Stimulated activated CD4-positive, alpha-beta T cell treated with anti-CD3 and anti-CD28 coated beads, Interleukin-12 subunit alpha, Interleukin-12 subunit beta, amount 100 ng/mL, for 24 hours (primary cell): ENCODE measurements at regions not wholly inside any gene's neighbourhood (a gene's known extent, or its start where the extent isn't known, plus 50 kb on each side); places are given as distances from the start of the nearest gene placed in this dataset.

Experiments
- DNase-seq, 2 experiments: peaks; one replicate each; pipeline ENCODE4 v3.0.0-alpha.2; 2020; ENCODE audit warnings: low read depth in 2 of 2

DNA sequence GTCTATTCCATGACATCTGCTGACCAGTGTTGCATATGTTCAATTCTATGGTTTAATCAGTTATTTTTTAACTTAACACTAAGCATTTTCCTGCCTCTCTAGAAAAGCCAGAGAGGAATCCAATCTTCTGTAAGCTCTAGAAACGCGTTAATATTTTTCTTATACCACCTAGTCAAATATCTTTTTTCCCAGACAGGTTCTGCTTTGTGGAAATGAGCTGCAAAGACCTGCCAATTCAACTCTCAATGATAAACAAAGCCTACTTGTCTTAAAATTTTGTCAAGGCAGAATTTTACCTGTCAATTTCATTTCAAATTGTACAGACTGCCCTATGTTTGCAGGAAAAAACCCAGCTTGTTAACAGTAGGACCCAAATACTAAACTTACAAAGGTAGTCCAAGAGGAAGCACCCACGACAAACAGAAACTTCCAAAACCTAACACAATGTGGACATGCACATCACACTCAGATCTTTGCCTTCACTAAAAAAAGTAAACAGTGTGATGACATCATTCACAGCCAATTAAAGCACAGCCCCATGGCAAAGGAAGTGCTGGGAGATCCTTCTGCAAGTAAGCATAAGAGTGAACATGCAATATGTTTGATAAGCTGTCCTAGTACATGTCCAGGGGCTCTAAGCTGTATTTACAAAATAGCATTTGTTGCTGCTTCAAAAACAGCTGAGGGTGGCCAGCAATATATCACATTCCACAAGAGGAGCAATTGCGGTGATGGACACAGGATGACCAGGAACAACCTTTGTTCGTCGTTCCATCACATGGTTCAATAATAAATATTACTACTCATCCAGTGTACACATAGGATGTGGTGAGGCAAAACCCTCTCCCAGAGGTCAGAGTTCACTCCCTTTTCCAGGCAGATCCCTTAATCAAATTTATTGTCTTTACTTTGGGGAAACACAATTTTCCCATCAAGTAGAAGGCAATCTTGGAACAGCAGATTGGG lies 139.4 kb upstream of the TSC22D2 start:
- no peak for DNase-seq

DNA sequence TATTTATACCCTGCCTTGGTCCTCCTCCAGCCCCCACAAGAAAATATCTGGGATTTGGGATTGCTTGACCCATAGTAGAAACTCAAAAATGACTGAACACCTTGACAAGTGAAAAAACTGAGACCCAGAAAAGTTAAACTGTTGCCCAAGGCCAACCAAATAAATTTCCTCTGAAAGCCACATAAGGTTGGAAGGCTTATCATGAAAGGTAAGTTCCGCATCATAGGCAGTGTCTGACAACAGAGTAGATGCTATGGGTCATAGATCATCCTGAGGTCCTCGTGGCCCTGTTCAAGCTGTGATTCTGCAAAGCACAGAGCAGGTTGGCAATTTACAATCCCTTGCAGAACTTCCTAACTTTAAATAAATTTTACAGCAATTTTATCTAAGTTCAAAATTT lies 140.8 kb upstream of the TSC22D2 start:
- DNase-seq: no peak

DNA sequence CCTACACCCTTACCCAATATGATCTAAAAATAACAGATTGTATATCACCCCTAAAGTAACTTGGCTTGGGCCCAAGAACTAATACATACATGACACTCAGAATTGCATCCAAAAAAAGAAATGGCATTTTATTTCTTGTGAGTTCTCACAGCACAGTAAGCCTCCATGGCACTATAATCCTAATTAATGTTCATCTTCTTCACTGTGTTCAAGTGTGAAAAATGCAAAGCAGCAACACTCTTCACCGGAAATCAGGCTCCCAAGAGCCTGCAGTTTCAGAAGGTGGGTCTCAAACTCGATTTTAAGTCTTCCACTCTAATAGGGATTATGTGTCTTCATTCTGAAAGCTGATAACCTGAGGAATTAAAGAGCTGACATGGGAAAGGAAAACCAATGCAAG lies 142.8 kb upstream of the TSC22D2 start:
- DNase-seq: no peak

DNA sequence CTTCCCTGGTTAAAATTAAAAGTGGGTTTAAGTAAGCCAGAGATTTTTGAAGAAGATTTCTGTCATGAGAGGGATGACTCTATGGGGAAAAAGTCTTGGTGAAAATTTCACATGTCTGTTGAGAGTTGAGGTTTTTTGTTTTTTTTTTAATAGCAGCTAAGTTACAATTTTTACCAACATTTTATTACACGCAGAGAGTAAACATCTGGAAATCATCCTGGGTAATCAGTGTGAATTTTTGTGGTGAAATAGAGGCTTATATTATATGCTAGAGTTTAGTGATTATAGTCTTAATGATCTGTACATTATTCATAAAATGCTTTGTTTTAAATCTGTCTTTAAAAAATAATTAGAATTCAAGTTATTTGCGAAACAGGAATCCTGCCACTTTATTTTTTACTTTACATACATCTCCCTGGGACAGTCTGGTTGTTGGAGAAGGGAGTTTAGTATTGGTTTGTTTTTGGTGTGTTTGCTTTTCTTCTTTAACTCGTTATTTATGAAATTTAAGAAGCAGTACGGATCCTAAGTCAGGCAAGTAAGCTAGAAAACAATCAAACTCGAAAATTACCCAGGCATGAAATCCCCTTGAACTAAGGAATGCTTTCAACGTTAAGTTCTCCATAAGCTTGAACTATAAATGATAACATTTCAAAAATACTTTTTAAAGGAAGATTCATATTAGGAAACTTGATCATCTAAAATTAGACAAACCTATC lies 143.4 kb upstream of the TSC22D2 start:
- DNase-seq: no peak

DNA sequence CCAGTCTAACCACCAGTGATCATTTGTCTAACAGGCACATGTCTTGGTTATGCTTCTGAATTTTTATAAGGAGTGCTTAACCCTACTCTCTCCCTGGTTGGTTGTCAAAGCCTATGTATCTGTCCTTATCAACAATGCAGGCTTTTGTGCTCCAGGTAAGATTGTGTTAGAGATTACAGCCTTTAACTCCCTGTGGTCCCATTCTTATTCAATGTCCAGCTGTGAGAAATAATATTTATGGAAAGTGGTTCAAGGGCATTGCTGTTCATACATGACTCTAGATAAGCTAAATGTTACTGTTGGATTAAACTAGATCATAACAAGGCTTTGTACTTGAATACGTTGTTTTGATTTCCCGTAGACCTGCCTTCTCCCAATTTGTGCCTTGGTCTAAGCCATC lies 146.1 kb upstream of the TSC22D2 start:
- DNase-seq: no peak

DNA sequence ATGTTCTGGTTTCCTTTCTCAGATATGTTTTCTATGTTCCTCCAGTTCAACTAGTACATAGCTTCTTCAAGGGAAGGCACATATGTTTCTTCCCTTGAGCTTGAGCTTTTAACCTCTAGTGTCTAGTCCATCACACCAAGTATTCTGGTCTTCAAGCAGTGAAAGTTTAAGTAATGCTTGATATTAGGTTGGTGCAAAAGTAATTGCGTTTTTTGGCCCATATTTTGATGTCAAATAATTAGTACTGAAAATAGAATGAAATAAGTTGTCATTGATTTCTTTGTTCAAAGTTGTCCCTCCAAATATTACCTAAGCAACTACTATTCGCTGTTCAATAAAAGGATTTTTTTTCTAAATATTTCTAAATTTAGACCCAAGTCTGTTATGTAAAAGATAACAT lies 146.7 kb upstream of the TSC22D2 start:
- no peak for DNase-seq

DNA sequence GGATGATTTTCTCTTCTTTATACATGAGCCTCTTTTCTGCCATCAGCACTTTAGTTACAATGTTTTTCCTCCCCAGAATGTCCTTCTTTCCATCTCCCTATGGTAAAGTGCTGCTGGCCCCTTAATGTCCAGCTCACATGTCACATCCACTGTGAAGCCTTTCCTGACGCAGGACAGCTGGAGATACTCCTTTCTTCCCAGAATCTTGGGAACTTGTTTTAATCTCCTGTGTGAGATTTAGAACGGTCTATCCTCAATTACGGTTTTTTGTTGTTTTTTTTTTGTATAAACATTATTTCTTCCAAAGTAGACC lies 147.7 kb upstream of the TSC22D2 start:
- no peak for DNase-seq

- DNase-seq: no peak
Measured at GRCh38 chr3:150259526-150260397, 148.3 kb upstream of the TSC22D2 start.

- no peak for DNase-seq
Measured at GRCh38 chr3:150256782-150257181, 151.3 kb upstream of the TSC22D2 start.

- no peak for DNase-seq
Measured at GRCh38 chr3:150256318-150256717, 151.8 kb upstream of the TSC22D2 start.

DNA sequence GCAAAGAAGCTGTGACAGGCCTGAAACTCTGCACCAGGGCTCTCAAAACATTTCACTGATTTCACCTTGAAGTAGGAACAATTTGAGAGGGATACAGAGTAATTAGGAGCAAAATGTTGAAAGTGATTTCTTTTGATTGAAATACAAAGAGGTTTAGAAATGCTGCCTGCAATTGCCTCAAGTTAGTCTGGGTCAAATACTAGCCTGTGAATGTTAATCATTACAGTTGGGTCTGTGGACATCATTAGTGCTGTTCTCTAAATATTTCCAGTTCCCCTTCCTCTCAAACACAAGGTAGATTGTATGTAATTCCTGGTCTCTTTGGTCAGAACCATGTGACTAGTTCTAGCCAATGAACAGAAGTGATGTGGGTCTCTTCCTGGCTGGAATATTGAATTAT lies 152.3 kb upstream of the TSC22D2 start:
- DNase-seq: no peak

DNA sequence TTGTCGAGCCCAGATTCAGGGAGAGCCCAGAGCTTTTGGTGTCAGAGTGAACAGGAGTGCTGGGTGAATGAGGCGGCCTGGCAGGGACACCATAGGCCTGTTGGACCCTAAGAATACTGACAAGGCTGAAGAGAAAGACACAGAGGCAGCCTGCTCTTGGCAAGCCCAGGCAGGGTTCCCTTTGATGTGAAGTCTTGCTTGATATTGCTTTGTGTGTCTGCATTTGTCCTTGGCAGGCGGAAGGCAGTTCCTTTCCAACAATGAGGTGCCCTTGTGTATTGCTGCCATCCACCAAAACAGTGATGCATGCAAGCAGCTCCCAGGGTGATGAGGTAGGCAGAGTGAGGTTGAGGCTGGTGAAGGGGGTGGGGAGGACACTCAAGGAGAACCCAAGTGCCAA lies 152.7 kb upstream of the TSC22D2 start:
- no peak for DNase-seq

GRCh38 chr3:150254309-150254708 lies 153.8 kb upstream of the TSC22D2 start:
- no peak for DNase-seq

DNA sequence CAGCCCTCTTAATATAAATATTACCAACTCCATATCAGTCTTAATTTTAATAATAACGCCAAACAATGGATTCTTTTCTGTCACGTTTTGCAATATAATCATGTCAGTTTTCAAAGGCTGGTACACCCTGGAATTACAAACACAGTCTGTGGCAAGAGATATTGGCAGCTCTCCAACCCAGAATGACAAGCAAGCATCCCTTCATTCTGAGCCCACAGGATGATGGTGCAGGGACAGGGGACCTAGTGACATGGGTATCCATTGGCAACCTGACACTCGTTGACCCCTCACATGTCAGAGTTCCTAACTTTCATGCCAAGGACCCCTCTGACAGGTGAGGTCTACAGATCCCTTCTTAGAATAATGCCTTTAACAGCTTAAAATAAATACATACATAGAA lies 154.5 kb upstream of the TSC22D2 start:
- no peak for DNase-seq

DNA sequence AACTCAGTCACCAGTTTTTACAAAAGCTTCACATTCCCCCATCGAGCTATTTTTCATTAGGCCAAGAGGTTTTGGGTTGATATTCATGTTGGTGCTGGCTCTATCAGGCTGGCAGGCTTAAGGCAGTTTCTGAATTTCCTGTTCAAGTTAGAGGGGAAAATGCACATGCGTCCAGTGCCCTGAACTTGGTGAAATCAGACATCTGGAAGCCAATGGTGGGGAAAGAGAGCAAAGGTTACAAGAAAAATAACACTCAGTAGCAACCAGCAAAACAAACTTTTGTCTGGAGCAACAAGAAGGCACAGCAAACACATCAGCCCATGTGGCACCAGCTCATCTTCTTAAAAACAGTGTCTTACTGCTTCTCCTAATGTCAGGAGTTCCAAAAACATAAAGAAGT lies 155.6 kb upstream of the TSC22D2 start:
- no peak for DNase-seq

DNA sequence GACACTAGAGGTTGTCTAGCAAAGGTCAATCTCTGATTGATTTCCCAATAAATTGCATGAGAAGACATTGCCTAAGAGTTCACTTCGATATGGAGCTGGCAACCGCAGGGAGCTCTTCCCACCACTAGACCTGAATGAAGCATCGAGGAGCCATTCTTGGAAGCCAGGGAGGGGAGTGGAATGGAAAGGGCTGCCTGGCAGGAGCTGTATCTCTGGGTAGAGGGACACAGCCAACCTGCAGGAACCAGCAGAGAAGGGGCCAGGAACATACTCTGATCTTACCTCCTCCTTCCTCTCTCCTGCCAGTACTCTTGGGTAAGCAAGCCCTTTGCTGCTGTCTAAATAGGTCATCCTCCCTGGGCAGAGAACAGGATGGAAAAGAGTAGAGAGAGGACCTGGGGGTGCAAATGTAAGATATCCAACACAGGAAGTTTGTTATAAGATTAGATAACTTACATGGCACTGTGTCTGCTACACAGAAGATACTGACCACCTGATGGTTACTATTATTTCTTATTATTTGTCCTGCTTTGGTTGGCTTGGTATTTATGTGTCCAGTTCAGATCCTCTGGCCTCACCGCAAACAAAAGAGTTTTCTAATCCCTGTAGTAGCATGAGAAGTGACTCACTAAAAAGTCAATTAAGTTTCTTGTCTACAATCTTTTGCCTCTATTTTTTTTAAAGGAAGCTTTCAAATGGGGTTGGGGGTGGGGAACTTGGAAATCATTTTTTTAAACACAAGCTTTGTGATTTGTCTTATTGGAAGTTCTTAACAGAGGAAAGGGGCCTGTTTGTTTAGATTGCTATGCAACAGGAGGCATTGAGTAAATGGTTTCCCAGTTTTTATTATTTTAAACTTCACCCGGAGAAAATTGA lies 156.7 kb upstream of the TSC22D2 start:
- DNase-seq: no peak

GRCh38 chr3:150249779-150250470 lies 158.2 kb upstream of the TSC22D2 start:
- DNase-seq: no peak

- DNase-seq: no peak
Measured at GRCh38 chr3:150248888-150249681, 159.0 kb upstream of the TSC22D2 start.

DNA sequence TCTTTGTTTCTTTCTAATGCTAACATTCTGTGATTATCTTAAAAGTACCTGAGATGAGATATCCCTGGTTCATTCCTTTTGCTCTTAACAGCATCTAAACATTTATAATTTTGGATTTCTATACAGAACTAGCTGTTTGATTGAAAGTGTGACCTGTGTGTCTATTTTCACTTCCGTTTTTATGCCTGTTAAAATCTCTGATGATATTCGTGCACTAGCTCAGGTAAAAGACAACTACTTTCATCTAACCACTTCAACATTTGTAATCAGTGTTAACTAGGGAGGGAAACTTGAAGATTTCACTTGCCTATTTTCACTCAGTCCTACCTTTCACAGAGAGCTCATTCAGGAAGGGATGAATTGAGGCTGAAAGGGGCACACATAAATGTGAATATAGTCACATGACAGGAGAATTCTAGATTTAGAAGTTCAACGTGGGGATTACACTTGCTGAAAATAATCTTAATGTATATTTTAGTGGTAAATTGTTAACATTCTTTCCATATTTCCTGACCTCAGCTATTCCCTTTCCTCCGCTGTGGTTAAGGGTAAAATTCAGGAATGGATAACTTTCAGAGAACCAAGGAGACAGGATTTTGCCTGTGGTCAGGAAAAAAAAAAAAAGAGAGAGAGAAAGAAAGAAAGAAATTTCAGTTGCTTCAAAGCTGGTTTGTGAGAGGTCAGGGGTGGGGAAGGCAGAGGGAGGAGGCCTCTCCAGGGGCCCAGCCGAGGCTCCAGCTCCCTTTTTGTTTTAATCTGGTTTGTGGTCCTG lies 159.8 kb upstream of the TSC22D2 start:
- no peak for DNase-seq
